Activated CD8-positive, alpha-beta memory T cell treated with anti-CD3 and anti-CD28 coated beads, Interleukin-2, amount 50 U/mL, for 4 hours (primary cell): ENCODE measurements at regions not wholly inside any gene's neighbourhood (a gene's known extent, or its start where the extent isn't known, plus 50 kb on each side); places are given as distances from the start of the nearest gene placed in this dataset.
A peak's percentile ranks its signal among the peaks of the same experiment; 100 is the strongest.
"Not testable (repeated sequence)": the region's sequence is repeated elsewhere in the genome, so short reads cannot be mapped to it uniquely, and the experiment has no call there.

ENCODE experiments used
- DNase-seq: peaks from one replicate; pipeline ENCODE4 v3.0.0-alpha.2; 2020

GRCh38 chr14:19052977-19053376, 85.7 kb downstream of the POTEM start:
- DNase-seq = not testable (repeated sequence)

GRCh38 chr14:19053426-19054050, 86.3 kb downstream of the POTEM start:
- not testable (repeated sequence) for DNase-seq

- DNase-seq = not testable (repeated sequence)
These were observed 87.0 kb downstream of the POTEM start for GRCh38 chr14:19054108-19054721.

GRCh38 chr14:19054934-19055333, 87.7 kb downstream of the POTEM start:
- not testable (repeated sequence) for DNase-seq

- DNase-seq = peak; percentile 9
These were observed 91.8 kb downstream of the POTEM start for GRCh38 chr14:19059066-19059465.

- not testable (repeated sequence) for DNase-seq
These were observed 94.6 kb downstream of the POTEM start for GRCh38 chr14:19061689-19062450.

GRCh38 chr14:19068957-19069356, 101.7 kb downstream of the POTEM start:
- not testable (repeated sequence) for DNase-seq

- not testable (repeated sequence) for DNase-seq
These were observed 105.3 kb downstream of the POTEM start for GRCh38 chr14:19072518-19072917.

GRCh38 chr14:19088632-19089031, 121.4 kb downstream of the POTEM start:
- not testable (repeated sequence) for DNase-seq

- not testable (repeated sequence) for DNase-seq
These were observed 126.0 kb downstream of the POTEM start for GRCh38 chr14:19093227-19093626.

GRCh38 chr14:19094731-19095130, 127.5 kb downstream of the POTEM start:
- DNase-seq = not testable (repeated sequence)

- not testable (repeated sequence) for DNase-seq
These were observed 127.9 kb downstream of the POTEM start for GRCh38 chr14:19095167-19095566.

GRCh38 chr14:19096467-19096866, 129.2 kb downstream of the POTEM start:
- not testable (repeated sequence) for DNase-seq

GRCh38 chr14:19096876-19097275, 129.6 kb downstream of the POTEM start:
- DNase-seq = not testable (repeated sequence)

GRCh38 chr14:19097306-19097705, 130.1 kb downstream of the POTEM start:
- not testable (repeated sequence) for DNase-seq

GRCh38 chr14:19097750-19098149, 130.5 kb downstream of the POTEM start:
- not testable (repeated sequence) for DNase-seq

GRCh38 chr14:19098230-19098629, 131.0 kb downstream of the POTEM start:
- DNase-seq = not testable (repeated sequence)

- not testable (repeated sequence) for DNase-seq
These were observed 131.5 kb downstream of the POTEM start for GRCh38 chr14:19098732-19099131.

- not testable (repeated sequence) for DNase-seq
These were observed 132.1 kb downstream of the POTEM start for GRCh38 chr14:19099336-19099735.

- not testable (repeated sequence) for DNase-seq
These were observed 132.7 kb downstream of the POTEM start for GRCh38 chr14:19099939-19100338.

- DNase-seq = not testable (repeated sequence)
These were observed 138.3 kb downstream of the POTEM start for GRCh38 chr14:19105551-19105950.

GRCh38 chr14:19109887-19110286, 142.7 kb downstream of the POTEM start:
- DNase-seq = not testable (repeated sequence)

- not testable (repeated sequence) for DNase-seq
These were observed 153.1 kb downstream of the POTEM start for GRCh38 chr14:19120383-19120782.
